HG03520 (cell line): ENCODE measurements at regions not wholly inside any gene's neighbourhood (a gene's known extent, or its start where the extent isn't known, plus 50 kb on each side); places are given as distances from the start of the nearest gene placed in this dataset.
A peak's percentile ranks its signal among the peaks of the same experiment; 100 is the strongest.

Experiments
- ATAC-seq: cut with Tn5 transposase; IDR thresholded peaks from one replicate; pipeline ENCODE4 v1.9.1; 2021; ENCODE audit warnings: mild to moderate bottlenecking, moderate library complexity; ENCODE audit not compliant: unreplicated experiment

DNA sequence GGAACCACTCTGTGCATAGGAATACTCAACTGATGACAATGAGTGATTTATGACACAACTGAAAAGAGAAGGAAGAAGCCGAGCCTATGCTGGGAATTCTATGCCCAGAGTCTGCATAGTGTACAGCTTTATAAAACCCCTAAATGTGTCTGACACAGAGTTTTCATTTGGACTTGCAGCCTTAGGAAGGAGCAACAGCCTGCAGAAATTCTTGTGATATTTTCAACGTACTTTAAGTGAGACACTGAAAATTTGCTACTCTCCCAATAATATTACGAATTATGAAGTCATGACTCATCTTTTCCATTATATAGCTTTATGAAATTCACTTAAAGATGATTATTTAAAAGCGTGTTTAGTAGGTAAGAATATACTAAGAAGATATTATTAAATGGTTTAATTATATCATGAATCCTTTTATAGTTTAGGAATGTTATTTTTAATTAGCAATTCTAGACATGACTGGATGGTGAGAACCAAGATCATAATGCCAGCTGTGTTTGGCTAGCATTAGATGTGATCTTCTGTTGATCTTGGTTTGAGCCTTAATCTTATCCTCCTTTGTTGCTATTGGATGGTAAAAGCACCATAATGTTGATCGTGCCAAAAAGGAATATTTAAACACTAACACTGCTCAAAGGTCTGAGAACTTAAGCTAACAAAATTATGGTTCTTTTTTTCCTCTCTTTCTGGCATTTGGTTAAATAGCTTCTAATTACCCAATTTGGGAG is 785.1 kb upstream of the ADGRL4 start:
- no peak for ATAC-seq

DNA sequence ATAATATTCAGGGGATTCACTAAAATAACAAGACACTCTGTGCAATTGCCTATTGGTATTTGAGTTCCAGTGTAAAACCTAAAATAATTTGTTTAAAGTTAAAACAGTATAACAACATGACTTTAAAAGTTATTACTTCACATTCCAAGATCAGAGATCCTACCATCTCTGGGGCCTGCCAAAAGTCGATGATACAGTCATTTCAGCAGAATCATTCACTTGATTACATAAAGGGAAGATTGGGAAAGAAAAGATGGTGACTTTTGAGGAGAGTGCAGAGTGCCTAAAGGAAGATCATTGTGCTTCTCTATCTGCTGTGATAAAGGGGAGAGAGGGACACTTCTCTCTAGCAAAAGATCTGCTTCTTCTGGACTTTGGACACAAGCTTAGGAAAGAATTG is 784.4 kb upstream of the ADGRL4 start:
- ATAC-seq, result no peak

DNA sequence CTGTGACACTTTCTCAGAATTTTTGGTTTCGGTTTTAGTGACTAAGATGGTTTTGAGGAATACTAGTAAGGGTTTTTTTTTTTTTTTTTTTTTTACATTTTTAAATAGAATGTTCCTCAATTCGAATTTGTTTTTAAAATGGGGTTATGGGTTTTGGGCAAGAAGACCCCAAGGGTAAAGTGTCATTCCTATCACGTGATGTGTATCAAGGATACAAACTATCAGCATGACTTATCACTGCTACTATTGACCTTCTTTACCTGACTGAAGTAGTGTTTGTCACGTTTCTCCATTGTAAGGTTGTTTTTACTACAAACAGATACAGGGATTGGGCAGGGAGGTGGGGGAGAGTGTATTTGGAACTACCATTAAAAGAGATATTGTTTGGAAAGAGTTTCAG is 781.1 kb upstream of the ADGRL4 start:
- no peak for ATAC-seq

DNA sequence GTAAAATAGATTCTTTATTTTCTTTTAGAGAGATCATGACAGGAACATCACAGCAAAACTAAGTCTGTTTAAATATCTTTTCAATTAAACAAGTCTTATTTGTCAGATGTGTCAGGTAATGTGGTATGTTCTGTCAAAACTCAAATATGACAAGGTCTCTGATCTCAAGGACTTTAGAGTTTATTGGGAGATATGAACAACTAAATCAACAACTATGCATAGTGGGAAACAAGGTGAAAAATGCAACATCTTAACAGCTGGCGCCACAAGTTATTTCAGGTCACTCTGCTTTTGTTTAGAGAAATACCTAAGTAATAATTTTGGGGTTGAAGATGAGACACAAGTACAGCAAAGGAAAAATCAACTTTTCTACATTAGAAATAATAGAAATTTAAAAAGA is 779.4 kb upstream of the ADGRL4 start:
- no peak for ATAC-seq

DNA sequence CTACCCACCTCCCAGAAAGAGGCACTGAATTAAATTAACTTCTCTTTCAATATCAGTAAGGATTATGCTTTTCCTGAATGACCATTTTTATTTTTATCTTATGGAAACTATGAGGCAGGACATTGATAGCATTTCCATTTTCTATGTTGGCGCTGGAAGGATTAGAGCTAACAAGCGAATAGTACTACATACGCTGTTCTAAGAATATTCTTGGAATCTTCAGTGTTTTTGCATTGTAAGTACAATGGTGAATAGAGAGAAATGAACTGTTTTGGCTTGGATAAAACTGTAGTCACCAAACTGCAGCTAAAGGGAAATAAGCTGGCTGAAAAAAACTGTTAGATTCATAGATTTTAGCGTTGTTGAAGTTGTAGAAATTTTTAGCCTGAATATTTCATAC is 779.0 kb upstream of the ADGRL4 start:
- no peak for ATAC-seq

DNA sequence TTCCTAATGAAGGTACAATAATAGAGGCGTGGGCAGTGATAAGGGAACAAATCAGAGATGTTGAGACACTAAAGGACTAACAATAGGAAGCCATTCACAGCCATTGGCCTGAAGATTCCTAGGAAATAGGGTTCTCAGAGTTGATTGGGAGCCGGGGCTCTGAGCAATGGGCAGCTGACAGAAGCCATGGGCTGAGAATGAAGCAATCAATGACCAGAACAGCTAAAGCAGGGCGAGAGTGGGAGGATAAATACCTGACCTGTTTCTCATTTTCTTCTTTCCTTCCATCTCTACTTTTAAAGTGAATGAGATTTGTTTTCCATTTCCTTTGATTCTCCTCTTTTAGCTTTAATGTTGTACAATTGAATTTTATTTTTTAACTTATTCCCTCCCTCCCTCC is 774.7 kb upstream of the ADGRL4 start:
- ATAC-seq, result no peak

DNA sequence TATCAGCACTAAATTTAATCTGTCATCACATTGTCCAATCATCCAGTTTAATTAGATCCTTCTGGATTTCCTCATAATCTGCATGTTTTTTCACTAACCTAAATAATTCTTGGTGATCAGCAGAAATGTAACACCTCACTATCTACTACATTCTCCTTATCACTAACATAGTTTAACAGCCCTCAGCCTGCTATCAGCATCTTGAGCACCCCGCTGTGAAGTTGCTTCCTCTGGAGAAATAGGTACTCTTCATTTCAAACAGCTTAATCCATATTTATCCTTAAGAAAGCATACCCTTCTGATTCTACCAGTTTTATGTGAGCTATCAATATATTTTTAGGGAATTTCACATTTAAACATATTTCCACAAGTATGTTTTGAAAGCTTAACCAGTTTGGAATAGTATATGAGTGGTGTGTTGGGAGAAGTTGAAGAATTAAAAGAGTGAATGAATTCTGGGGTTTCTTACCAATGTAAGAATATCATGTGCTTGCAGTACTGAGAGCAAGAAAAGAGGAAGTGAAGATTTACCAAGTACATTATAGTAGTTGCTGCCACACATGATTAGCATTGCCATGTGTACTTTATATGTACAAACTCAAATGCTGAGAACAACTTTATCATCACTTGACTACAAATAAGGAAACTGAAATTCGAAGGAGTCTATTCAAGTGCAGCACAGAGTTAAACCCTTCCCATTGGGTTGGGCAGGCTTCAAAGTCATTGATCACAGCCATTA is 771.1 kb upstream of the ADGRL4 start:
- peak; percentile 100 for ATAC-seq

DNA sequence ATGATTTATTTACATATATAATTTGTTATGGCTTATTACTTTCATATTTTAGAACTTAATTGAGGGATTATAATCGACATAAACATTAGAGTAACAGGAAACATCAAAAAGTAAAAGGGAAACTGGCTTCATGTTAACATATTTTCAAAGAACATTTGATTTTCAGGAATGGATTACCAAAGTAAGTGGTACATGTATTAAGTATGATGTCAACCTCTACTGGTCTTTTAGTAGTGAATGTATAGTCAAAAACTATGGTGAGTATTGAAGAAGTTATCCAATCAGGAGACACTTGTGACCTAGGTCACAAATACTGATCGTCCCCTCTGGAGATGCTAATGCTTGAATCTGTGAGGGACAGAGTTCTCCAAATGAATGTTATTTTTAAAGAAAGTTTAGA is 768.9 kb upstream of the ADGRL4 start:
- no peak for ATAC-seq

DNA sequence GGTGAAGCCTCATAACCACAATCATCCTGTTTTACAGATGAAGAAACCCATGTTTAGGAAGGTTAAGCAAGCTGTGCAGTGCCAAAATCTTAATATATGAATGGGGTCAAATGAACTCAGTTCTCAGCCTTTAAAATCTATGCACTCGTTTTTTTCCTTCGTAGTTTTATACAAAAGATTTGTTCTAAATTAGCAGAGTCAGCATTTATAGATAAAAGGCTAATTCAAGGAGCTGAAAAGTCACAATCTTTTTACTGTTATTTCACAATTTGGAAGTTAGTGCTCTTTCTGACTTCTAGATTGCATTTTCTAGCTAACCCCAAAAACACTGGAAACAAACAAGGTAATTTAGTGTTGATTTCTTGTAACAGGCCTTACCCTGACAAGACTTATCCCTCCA is 766.9 kb upstream of the ADGRL4 start:
- ATAC-seq, result no peak

DNA sequence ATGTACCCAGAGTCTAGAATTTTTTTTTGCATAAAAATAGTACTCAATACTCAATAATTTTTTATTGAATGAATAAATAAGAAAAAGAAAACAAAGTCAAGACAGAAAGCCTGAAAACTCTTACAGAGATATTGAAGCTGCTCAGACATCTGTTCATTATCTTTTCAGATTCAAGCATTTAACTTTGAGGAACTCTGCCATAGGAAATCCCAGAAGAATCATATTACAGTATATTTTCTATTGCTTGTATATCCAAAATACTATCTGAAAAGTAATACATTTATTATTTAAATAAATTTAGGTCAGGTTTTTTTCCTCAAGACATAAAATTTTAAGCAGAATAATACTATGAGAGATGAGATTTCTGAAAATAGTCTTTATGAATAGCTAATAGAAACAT is 755.9 kb upstream of the ADGRL4 start:
- no peak for ATAC-seq

DNA sequence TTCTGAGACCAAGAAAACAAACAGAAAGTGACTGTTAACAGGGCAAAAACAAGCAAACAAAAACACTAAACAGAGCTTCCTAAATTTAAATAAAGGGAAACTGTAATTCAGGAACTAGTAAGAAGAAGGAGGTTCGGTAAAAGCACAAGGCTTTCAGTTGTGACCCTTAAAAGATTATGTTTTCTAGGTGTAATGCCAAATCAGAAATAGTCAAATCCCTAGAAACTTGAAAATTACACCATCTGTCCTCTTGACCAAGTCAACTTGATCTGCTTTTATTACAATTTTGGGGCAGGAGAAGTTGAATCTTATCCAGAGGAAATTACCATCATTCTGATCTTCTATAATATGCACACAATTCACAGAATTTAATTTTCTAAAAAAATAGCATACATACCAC is 754.0 kb upstream of the ADGRL4 start:
- no peak for ATAC-seq

DNA sequence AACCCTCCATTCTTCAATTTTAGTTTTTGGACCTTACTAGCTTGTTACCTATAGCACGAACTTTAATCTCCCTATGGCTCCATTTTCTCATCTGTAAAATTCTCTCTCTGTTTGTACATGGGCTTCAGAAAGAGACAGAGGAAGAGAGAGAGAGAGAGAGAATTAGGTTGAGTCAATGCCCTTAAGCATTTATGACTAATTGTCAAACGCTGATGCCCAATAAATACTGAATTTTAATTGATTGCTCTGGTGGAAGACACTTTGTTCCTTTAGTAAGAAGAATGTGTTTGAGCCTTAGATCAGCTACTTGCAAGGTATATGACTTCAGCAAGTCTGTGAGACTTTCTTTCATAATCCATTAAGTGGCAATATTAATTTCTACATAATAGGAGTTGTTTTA is 743.1 kb upstream of the ADGRL4 start:
- no peak for ATAC-seq

DNA sequence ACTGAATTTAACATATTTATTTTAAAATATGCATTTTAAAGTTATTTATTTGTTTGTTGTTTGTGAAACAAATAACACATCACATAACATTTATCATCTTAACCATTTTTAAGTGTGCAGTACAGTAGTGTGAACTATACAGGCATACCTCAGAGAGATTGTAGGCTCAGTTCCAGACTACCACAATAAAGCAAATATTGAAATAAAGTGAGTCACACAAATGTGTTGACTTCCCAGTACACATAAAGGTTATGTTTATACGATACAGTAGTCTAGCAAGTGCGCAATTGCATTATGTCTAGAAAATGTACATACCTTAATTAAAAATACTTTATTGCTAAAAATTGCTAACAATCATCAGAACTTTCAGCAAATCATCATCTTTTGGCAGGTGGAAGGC is 739.4 kb upstream of the ADGRL4 start:
- no peak for ATAC-seq

DNA sequence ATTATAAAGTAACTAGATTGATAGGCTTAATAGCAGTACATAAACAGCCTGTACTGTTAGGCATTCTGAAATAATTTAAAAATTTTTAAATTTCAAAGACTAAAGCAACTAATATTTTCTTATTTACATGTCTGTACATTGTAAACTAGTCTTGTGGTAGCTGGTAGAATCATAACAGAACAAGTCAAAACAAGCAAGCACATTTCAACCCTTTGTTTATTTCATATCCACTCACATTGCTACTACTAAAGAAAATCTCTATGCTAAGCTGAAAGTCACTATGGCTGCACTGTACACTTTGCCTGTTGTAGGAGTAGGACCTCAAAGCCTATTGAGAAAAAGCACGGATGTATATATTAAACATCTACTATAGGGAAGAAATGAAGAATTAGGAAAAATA is 738.2 kb upstream of the ADGRL4 start:
- ATAC-seq, result no peak

DNA sequence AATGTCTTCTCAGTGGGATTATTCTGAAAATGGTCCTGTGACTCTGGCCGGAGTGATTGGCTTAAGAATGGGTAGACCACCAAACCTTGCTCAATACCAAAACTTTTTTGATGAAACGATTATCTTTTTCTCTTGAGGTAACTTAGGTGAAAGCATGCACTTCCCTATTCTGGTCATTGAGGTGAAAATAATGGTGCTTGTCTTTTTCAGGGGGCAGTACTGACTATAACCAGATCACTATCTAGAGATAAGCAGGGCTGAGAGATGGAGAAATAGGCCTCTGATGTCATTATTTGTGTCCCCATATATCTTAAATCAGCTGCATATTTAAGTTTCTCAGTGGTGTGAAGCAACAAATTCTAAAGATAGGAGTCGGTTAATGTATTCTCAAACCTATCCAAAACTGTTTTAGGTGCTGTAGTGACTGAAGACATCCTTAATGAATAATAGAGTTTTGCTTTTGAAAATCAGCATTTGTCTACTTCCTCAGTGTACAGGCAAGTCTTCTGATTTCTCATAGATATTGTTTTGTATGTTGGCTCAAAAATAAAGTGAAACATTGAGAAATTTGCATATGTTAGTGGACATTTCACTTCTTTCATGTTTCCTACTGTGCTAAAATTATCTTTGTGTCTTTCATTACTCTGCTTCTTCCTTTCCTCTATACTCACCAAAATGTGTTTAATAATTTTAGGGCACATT is 735.3 kb upstream of the ADGRL4 start:
- peak; percentile 87 for ATAC-seq

DNA sequence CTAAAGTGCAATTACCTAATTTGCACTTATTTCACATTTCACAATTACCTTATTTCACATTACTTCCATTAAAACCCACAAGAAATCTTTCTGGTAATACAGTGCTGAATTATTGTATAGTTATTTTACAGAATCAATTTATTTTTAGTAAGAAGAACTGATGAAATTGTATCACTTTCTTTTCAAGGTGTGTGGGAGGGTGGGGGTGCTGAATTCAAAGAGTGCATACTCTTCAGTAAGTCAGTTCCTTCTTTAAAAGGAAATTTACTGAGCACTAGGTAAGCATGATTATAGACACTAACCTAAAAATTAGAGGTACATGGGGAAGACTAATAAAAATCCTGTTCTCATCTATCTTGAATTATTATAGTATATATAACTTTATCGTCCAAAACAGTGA is 731.6 kb upstream of the ADGRL4 start:
- ATAC-seq, result no peak

DNA sequence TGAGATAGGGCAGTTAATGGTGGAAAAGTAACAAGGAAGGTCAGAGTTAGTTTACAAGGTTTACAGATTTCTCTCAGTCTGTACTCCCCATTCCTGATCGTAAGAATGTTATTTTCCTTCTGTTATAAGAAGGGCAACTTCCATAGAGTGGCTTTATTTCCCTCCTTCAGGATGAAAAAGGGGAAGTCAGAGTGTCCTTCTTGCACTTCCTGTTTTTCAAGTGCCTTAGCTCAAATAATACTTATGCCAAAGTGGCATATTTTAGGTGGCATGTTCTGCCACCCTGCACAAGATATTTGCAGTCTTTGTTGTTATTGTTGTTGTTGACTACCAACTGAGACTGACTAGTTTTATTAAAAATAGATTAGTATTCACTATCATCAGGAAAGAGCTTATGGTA is 730.7 kb upstream of the ADGRL4 start:
- ATAC-seq, result no peak

DNA sequence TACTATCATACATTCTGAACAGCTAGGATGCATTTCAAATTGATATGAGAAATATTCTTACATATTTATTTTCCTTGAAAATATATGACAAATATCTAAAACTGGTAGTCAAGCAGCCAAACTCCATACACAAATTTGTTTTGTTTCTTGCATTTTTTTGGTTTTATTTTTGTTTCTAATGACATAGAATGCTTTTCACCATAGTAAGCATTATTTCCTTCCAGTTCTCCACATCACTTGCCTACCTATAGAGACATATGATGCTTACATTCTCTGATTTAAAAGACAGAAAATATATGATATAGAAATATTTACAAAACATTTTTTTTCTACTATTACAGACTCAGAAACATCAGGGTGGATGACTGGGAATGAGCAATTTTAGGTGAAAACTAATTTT is 726.4 kb upstream of the ADGRL4 start:
- no peak for ATAC-seq

DNA sequence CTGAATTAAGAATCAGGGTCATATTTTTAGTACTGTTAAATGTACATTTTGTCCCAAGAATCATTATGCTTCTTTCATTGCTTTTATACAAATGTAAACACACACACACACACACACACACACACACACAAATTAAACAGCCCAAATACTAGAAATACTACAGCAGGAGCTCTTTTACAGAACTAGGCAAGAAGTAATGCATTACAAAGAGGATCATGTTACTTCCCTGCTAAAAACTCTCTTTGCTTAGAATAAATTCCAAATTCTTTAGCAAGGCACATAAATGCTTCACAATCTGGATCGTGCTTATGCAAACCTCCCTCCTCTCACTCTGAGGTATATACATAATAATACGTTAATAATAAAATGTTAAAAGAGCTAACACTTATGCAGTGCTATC is 720.4 kb upstream of the ADGRL4 start:
- ATAC-seq, result no peak

DNA sequence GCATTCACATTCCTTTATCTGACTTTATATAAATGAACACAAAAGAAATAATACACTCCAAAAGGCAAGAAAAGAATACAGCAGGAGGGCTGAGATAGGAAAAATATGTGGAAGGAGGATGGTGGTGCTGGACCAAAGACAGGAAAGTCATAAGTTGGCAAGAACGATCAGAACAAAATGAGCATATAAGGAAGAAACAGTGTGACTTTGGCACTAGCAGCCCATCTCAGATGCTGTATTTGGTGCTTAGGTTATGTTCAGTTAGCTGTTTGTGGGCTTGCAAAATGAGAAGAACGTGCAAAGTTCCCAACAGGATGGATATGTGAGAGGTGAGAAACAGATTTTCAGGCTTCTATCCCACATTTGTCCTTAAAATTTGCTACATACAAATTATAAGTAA is 719.8 kb upstream of the ADGRL4 start:
- ATAC-seq, result no peak

DNA sequence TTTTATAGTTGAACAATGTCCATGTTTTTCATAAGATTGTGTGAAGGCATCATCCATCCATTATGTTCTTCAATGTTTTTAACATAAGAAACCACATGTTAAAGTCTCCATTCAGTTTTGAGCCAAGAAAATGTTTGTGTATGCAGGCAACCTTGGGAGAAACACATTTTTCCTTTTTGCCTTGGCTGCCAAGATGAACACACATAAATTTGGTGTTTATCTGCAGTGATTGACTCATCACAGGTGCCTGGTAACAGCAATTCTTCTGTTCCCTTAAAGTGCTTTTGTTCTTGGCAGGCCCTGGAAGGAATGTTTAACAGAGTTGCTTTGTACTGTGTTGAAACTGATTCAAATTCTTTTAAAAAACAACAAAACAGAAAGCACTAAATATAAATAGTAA is 709.9 kb upstream of the ADGRL4 start:
- no peak for ATAC-seq

DNA sequence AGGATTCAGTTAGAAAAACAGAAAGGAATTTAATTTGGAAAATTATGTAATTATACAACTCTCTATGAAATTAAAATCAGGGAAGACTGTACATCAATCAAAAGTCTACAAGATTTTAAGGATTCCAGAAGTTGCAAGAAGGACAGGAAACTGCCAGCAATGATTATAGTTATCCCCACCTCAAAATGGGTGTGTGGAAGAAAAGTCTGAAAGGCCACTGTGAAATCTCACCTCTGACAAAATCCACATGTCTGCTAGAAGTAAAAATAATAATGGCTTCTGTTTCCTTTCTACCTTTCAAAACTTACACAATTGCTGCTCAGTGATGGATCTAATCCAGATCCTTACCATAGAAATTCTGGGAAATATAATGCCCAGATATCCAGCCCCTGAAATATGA is 708.1 kb upstream of the ADGRL4 start:
- ATAC-seq, result no peak
